Heart right ventricle (tissue), 16 donors: ENCODE measurements at regions not wholly inside any gene's neighbourhood (a gene's known extent, or its start where the extent isn't known, plus 50 kb on each side); places are given as distances from the start of the nearest gene placed in this dataset.

ENCODE experiments used
- ATAC-seq, 8 donors: fragments of 200-7000 bp; cut with Tn5 transposase; one replicate each; pipeline ENCODE4 v1.9.1; 2020; ENCODE audit warnings: mild to moderate bottlenecking in 8 of 8, moderate library complexity in 8 of 8, moderate number of reproducible peaks in 1 of 8
- DNase-seq, 2 donors: peaks; one replicate each; pipeline ENCODE4 v3.0.0-alpha.2; 2020
- H3K27ac ChIP-seq, 10 donors: fragments of 200-600 bp; sonication (generic) in 2 of 10; one replicate each; pipeline versions ENCODE4 v1.5.0 to v1.8.0; 2020 to 2022; ENCODE audit warnings: mild to moderate bottlenecking in 3 of 10
- H3K27me3 ChIP-seq, 7 donors: fragments of 200-600 bp; one replicate each; pipeline ENCODE4 v1.8.0; 2021 to 2022; ENCODE audit warnings: mild to moderate bottlenecking in 2 of 7
- H3K36me3 ChIP-seq, 9 donors: fragments of 200-600 bp; sonication (generic) in 1 of 9; one replicate each; pipeline versions ENCODE4 v1.5.0 to v1.8.0; 2020 to 2022; ENCODE audit warnings: mild to moderate bottlenecking in 2 of 9
- H3K4me1 ChIP-seq, 9 donors: fragments of 200-600 bp; sonication (generic) in 1 of 9; one replicate each; pipeline versions ENCODE4 v1.5.0 to v1.8.0; 2020 to 2022; ENCODE audit warnings: mild to moderate bottlenecking in 4 of 9
- H3K4me3 ChIP-seq, 10 donors: fragments of 200-600 bp; sonication (generic) in 2 of 10; one replicate each; pipeline versions ENCODE4 v1.5.0 to v1.8.0; 2020 to 2022; ENCODE audit warnings: mild to moderate bottlenecking in 7 of 10, moderate library complexity in 2 of 10
- H3K9me3 ChIP-seq, 11 donors: fragments of 200-600 bp in 10 of 11; sonication (generic) in 2 of 11; one replicate each; pipeline versions ENCODE4 v1.5.0 to v1.8.0; 2013 to 2022; ENCODE audit warnings: mild to moderate bottlenecking in 2 of 11, control low read depth in 1 of 11, moderate library complexity in 1 of 11
- CTCF ChIP-seq, 9 donors: fragments of 200-600 bp; sonication (generic) in 2 of 9; IDR thresholded peaks; one replicate each; pipeline versions ENCODE4 v1.5.0 to v1.8.0; 2021 to 2022; ENCODE audit warnings: antibody characterized with exemption in 9 of 9, mild to moderate bottlenecking in 5 of 9, moderate library complexity in 1 of 9
- WGBS, 2 donors: extraction: QIAGEN DNeasy Blood & Tissue Kit; methylation state at CpG; one replicate each; pipeline ENCODE4 v1.1.7; 2013; ENCODE audit warnings: inconsistent platforms in 1 of 2; 5-methylcytosine and 5-hydroxymethylcytosine counted together
- intact Hi-C, 10 donors: fragments of 100-400 bp; cut with DNase I; formaldehyde crosslinking; loops; one replicate each; pipeline versions ENCODE4 v1.11.1 to v1.14.2; 2022
- donor health status: Arrhythmogenic right ventricular cardiomyopathy.
- donor health status: ischemic (EF 13 %, LVEDD 7.1; RV severe dilation, severe dysfunction).
- donor health status: healthy with polysubstance abuse.
- donor health status: DM: no; HTN: yes; CAD: no.
- donor health status: DM: no; HTN: no; CAD: no.
- donor health status: ischemic (EF 25% LVEDD 6.9; RV normal size, moderate dysfunction).
- donor health status: ischemic (EF 25% LVEDD 5.7; RV mildly dilated, moderate dysfunction).
- donor health status: healthy.
- donor health status: DM: yes; HTN: yes; CAD: no.
- donor health status: Ischemic cardiomyopathy.
- donor health status: ischemic (EF 35%, LVEDD 5.7; RV mildly dilated, moderate dysfunction).
- donor health status: nonischemic (EF 11% LVEDD 7.7; RV severe dilation, severe dysfunction).
- donor health status: DM: yes; HTN: yes; CAD: no.
- donor health status: PGD.
- donor health status: ischemic (EF 29% LVEDD 5.4; RV normal size, mild dysfunction).
- donor health status: nonischemic (EF 23%, LVEDD 6.1; RV moderate dilation, normal function).

DNA sequence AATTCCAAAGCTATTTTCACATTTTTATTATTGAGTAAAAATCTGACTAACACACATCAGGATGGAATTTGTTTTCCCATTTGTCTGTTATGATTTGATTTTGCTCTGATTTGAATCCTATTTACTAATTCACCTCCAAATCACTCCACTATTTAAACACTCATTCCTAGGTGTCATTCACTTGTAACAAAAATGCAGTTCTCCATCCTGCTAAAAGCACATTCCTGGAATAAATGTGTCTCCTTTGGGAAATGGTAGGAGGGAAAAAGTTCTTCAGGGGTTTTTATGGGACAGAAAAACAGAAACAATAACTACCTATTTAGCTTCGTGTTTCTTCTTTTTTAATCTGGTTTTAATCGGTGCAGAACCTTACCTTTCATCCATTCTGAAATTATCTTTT lies 494.1 kb upstream of the CITED2 start:
- H3K4me1 ChIP-seq, result peaks cover 0 to 9% (median 0%) of the 10 kb centered on the region in 9 donors
- no peaks in the 10 kb centered on the region for H3K36me3 ChIP-seq
- no peaks in the 10 kb centered on the region for H3K27me3 ChIP-seq
- intact Hi-C loops, result no loop called here
- no peak overlapping the region for H3K27ac ChIP-seq
- DNase-seq (no peak), ATAC-seq (no peak)
- no peak overlapping the region for H3K4me3 ChIP-seq
- no peaks in the 10 kb centered on the region for H3K9me3 ChIP-seq
- TF ChIP-seq CTCF (IDR thresholded peaks at IDR 0.05), result no peak
- WGBS, 2 donors, result 67 to 85% methylated on average over 2 of the region's 2 CpGs

- DNase-seq (no peak), ATAC-seq (no peak)
- Histone ChIP-seq H3K27ac (no peak overlapping the region), H3K36me3 (no peaks in the 10 kb centered on the region), H3K27me3 (no peaks in the 10 kb centered on the region), H3K4me1 (no peaks in the 10 kb centered on the region), H3K4me3 (no peak overlapping the region), H3K9me3 (no peaks in the 10 kb centered on the region)
- WGBS, 2 donors, result 68 to 89% methylated on average over 1 of the region's 1 CpG
- no peak for TF ChIP-seq CTCF (IDR thresholded peaks at IDR 0.05)
- intact Hi-C loops, result no loop called here
Measured at GRCh38 chr6:139863964-139864363, 489.5 kb upstream of the CITED2 start.

GRCh38 chr6:139863346-139863745 lies 488.9 kb upstream of the CITED2 start:
- H3K4me1 ChIP-seq, result no peaks in the 10 kb centered on the region
- intact Hi-C loops, result no loop called here
- no peak for TF ChIP-seq CTCF (IDR thresholded peaks at IDR 0.05)
- no peak overlapping the region for H3K27ac ChIP-seq
- 80 to 82% methylated on average over 1 of the region's 1 CpG for WGBS, 2 donors
- H3K9me3 ChIP-seq, result no peaks in the 10 kb centered on the region
- DNase-seq (no peak), ATAC-seq (no peak)
- H3K4me3 ChIP-seq, result no peak overlapping the region
- no peaks in the 10 kb centered on the region for H3K27me3 ChIP-seq
- H3K36me3 ChIP-seq, result no peaks in the 10 kb centered on the region

DNA sequence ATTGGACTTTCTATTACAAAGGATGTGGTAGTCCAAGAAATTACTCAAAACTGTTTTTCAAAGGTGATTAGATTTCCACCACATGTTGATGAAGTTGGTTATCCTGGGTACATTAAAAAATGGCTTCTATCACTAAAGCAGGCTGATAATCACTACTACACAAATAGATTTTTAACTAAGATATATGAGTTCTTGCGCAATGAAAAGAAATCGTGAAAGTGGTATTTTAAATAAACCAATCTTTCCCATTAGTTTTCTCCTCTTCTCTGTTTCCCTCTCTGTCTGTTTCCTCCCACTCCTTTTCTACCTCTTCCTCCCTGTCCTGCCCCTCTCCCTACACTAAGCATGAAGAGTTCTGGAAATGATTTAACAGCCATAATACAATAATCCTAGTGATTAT lies 487.9 kb upstream of the CITED2 start:
- Histone ChIP-seq H3K4me1 (no peaks in the 10 kb centered on the region), H3K36me3 (no peaks in the 10 kb centered on the region), H3K27me3 (no peaks in the 10 kb centered on the region), H3K9me3 (no peaks in the 10 kb centered on the region), H3K4me3 (no peak overlapping the region), H3K27ac (no peak overlapping the region)
- ATAC-seq (no peak), DNase-seq (no peak)
- TF ChIP-seq CTCF (IDR thresholded peaks at IDR 0.05), result no peak
- intact Hi-C loops, result no loop called here
- 92 to 94% methylated on average over 2 of the region's 2 CpGs for WGBS, 2 donors

- no peak overlapping the region for H3K27ac ChIP-seq
- H3K36me3 ChIP-seq, result no peaks in the 10 kb centered on the region
- H3K4me1 ChIP-seq, result no peaks in the 10 kb centered on the region
- intact Hi-C loops, result no loop called here
- no peak for ATAC-seq
- no peak for TF ChIP-seq CTCF (IDR thresholded peaks at IDR 0.05)
- 95 to 98% methylated on average over 4 of the region's 4 CpGs for WGBS, 2 donors
- DNase-seq, result no peak
- no peaks in the 10 kb centered on the region for H3K27me3 ChIP-seq
- no peak overlapping the region for H3K4me3 ChIP-seq
- H3K9me3 ChIP-seq, result no peaks in the 10 kb centered on the region
Measured at GRCh38 chr6:139860203-139860602, 485.8 kb upstream of the CITED2 start.
